AG10803 (cell line): ENCODE measurements at regions not wholly inside any gene's neighbourhood (a gene's known extent, or its start where the extent isn't known, plus 50 kb on each side); places are given as distances from the start of the nearest gene placed in this dataset.

ENCODE experiments used
- DNase-seq: peaks from one replicate; pipeline ENCODE4 v3.0.0; 2010; ENCODE audit warnings: low read depth
- H3K4me3 ChIP-seq: 2 replicates; pipeline ENCODE4 v1.5.1; 2011; ENCODE audit warnings: mild to moderate bottlenecking, low read length, control low read depth
- CTCF ChIP-seq: conservative IDR thresholded peaks from 2 replicates; pipeline ENCODE4 v1.5.1; 2011; ENCODE audit warnings: mild to moderate bottlenecking, low read length, control low read depth, inconsistent platforms

DNA sequence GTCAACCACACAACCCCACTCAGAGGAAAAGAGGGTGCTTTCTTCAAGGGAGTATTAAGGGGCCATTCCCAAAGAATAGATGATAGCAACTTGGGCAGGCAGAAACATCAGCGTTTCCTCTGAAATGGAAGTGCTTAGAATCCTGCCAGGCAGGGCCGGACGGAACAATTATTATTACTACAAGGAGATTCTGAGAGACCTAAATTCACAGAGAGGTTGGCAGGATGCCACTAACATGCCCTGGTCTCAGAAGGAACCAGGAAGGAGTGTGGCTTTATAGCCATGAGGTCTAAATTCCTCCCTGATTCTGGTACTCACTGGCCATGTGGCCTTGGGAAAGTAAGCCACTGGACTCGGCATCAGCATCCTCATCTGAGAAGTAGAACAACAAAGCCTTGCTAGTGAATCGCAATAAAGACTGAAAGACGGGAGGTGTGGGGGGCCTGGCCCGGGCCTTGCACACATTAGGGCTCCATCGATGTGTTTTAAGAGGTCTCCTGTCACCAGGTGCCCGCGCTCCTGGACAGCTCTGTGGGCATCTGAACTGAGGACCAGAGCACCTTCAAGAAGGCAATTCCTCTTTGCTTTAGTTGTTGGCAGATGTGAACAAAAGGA lies 131.5 kb downstream of the OAT start:
- H3K4me3 ChIP-seq, result no peak overlapping the region
- DNase-seq, result no peak
- no peak for TF ChIP-seq CTCF

DNA sequence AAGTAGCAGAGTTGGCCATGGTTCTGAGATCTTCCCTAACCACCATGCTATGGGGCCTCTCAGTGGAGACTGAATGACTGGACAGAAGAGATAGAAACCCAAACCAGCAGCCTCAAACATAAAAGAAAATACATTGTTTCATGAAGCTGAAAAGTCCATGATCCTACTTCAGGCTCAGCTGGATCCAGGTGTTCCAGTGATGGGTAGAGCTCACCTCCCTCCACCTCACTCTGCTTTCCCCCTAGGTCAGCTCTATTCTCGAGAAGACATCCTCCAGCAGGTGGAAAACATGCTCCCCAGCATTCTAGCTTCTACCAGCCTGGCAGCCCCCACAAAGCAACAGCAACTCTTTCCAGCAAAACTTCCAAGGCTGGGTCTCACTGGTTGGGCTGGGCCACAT lies 132.1 kb downstream of the OAT start:
- no peak for DNase-seq
- no peak for TF ChIP-seq CTCF
- H3K4me3 ChIP-seq, result no peak overlapping the region

GRCh38 chr10:124285587-124286527 lies 132.9 kb downstream of the OAT start:
- no peak overlapping the region for H3K4me3 ChIP-seq
- TF ChIP-seq CTCF, result no peak
- peak; percentile 26 for DNase-seq

- DNase-seq, result no peak
- H3K4me3 ChIP-seq, result no peak overlapping the region
- no peak for TF ChIP-seq CTCF
Observed at GRCh38 chr10:124283949-124284250, 134.8 kb downstream of the OAT start.

DNA sequence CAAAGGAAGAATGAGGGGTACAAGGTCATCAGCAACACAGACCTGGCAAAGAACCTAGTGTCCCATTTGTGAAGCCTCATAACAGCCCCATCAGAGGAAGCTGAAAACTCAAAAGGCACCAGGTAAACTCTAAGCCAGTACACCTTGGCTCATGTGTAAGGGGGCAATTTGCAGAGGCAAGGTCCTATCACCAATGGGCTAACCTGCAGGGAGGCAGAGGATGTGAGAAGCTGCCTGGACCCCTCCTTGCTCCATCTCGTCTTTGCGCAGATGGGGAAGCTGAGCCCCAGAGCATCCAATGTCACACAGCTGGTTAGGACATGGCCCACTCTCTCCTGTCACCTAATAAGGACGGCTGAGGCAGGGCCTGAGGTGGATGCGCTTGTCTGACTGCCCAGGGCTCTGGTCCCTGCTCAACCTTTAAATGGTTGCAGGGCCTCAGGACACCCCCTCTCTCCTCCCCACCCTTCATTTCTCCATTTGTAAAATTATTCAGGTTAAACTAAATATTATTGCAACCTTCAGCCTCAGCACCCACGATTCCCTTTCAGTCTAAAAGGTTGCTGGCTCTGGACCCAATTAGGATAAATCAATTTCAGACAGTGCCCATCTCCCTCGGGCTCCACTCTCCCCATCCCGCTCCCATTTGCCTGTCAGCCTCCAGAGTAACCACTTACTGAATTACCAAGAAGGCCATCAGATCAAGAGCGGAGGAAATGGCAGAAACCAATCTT lies 135.3 kb downstream of the OAT start:
- DNase-seq, result no peak
- H3K4me3 ChIP-seq, result no peak overlapping the region
- no peak for TF ChIP-seq CTCF

GRCh38 chr10:124282326-124282725 lies 136.4 kb downstream of the OAT start:
- TF ChIP-seq CTCF, result no peak

GRCh38 chr10:124281666-124282065 lies 137.1 kb downstream of the OAT start:
- DNase-seq, result no peak
- TF ChIP-seq CTCF, result no peak
- no peak overlapping the region for H3K4me3 ChIP-seq

More at GRCh38 chr10:124282326-124282725, 136.4 kb downstream of the OAT start:
- DNase-seq, result no peak
- no peak overlapping the region for H3K4me3 ChIP-seq
